Neural cell (in vitro differentiated cells): ENCODE measurements at regions not wholly inside any gene's neighbourhood (a gene's known extent, or its start where the extent isn't known, plus 50 kb on each side); places are given as distances from the start of the nearest gene placed in this dataset.

ENCODE experiments used
- H2AFZ ChIP-seq: fragments of 200-600, 300-800 bp; sonication (generic), shearing (Covaris generic); 2 replicates; pipeline ENCODE4 v1.6.0; 2014; ENCODE audit warnings: low read depth, mild to moderate bottlenecking, antibody characterized with exemption, low read length, moderate library complexity
- H3F3A ChIP-seq: fragments of 200-600 bp; shearing (Covaris generic); 2 replicates; pipeline ENCODE4 v1.6.1; 2016; ENCODE audit warnings: mild to moderate bottlenecking, moderate library complexity, mixed read lengths, antibody characterized with exemption, low read length; ENCODE audit not compliant: insufficient read depth, poor library complexity, severe bottlenecking
- H3K27ac ChIP-seq: fragments of 200-600, 300-800 bp; sonication (generic), shearing (Covaris generic); 2 replicates; pipeline ENCODE4 v1.5.1; 2014; ENCODE audit warnings: mild to moderate bottlenecking, low read length, moderate library complexity
- H3K27me3 ChIP-seq: fragments of 300-800, 200-600 bp; sonication (generic), shearing (Covaris generic); 2 replicates; pipeline ENCODE4 v1.6.0; 2014; ENCODE audit warnings: mild to moderate bottlenecking, low read depth, low read length, moderate library complexity; ENCODE audit not compliant: insufficient read depth
- H3K36me3 ChIP-seq: fragments of 300-800, 200-600 bp; sonication (generic), shearing (Covaris generic); 2 replicates; pipeline ENCODE4 v1.5.1; 2014; ENCODE audit warnings: mild to moderate bottlenecking, antibody characterized with exemption, low read length, moderate library complexity; ENCODE audit not compliant: insufficient read depth
- H3K4me2 ChIP-seq: fragments of 300-800, 200-600 bp; sonication (generic), shearing (Covaris generic); 2 replicates; pipeline ENCODE4 v1.6.0; 2014; ENCODE audit warnings: mild to moderate bottlenecking, low read length
- H3K4me3 ChIP-seq: fragments of 300-800, 200-600 bp; sonication (generic), shearing (Covaris generic); 2 replicates; pipeline ENCODE4 v1.5.1; 2014; ENCODE audit warnings: mild to moderate bottlenecking, low read length, moderate library complexity
- H3K79me2 ChIP-seq: fragments of 200-600 bp; shearing (Covaris generic); replicated peaks from 2 replicates; pipeline ENCODE4 v1.6.0; 2014; ENCODE audit warnings: mild to moderate bottlenecking, low read length, moderate library complexity; ENCODE audit not compliant: insufficient read depth
- H3K9ac ChIP-seq: fragments of 300-800, 200-600 bp; sonication (generic), shearing (Covaris generic); 2 replicates; pipeline ENCODE4 v1.6.1; 2016; ENCODE audit warnings: mild to moderate bottlenecking, low read length, mixed read lengths
- H3K9me2 ChIP-seq: fragments of 200-600 bp; shearing (Covaris generic); 2 replicates; pipeline ENCODE4 v1.6.1; 2016; ENCODE audit warnings: mild to moderate bottlenecking, low read length, mixed read lengths; ENCODE audit not compliant: insufficient read depth
- H3K9me3 ChIP-seq: fragments of 200-600, 300-800 bp; sonication (generic), shearing (Covaris generic); 2 replicates; pipeline ENCODE4 v1.6.1; 2016; ENCODE audit warnings: mild to moderate bottlenecking, mixed run types, low read length, moderate library complexity, mixed read lengths
- H4K20me1 ChIP-seq: fragments of 200-600 bp; shearing (Covaris generic); 2 replicates; pipeline ENCODE4 v1.6.1; 2016; ENCODE audit warnings: mild to moderate bottlenecking, mixed run types; ENCODE audit not compliant: insufficient read depth
- CTCF ChIP-seq: fragments of 450-650 bp; IDR thresholded peaks from 2 replicates; pipeline ENCODE4 v1.5.1; 2014; ENCODE audit warnings: antibody characterized with exemption, mild to moderate bottlenecking, moderate library complexity; ENCODE audit not compliant: poor library complexity, severe bottlenecking
- EP300 ChIP-seq: fragments of 450-650 bp; conservative IDR thresholded peaks from 2 replicates; pipeline ENCODE4 v1.6.1; 2014; ENCODE audit warnings: antibody characterized with exemption, mild to moderate bottlenecking, moderate library complexity; ENCODE audit not compliant: poor library complexity, severe bottlenecking
- EZH2 ChIP-seq: fragments of 200-600, 300-800 bp; shearing (Covaris generic), sonication (generic); IDR thresholded peaks from 2 replicates; pipeline ENCODE4 v1.6.1; 2014; ENCODE audit warnings: antibody characterized with exemption, low read length, borderline replicate concordance, mild to moderate bottlenecking; ENCODE audit not compliant: insufficient read depth, poor library complexity, severe bottlenecking
- MXI1 ChIP-seq: fragments of 450-650 bp; conservative IDR thresholded peaks from 2 replicates; pipeline ENCODE4 v1.6.1; 2014; ENCODE audit warnings: antibody characterized with exemption, mild to moderate bottlenecking; ENCODE audit not compliant: poor library complexity, severe bottlenecking
- POLR2AphosphoS5 ChIP-seq: IDR thresholded peaks from 2 replicates; pipeline ENCODE4 v1.6.1; 2012
- RAD21 ChIP-seq: fragments of 450-650 bp; conservative IDR thresholded peaks from 2 replicates; pipeline ENCODE4 v1.6.1; 2014; ENCODE audit warnings: antibody characterized with exemption, mild to moderate bottlenecking, moderate library complexity
- REST ChIP-seq: IDR thresholded peaks from 2 replicates; pipeline ENCODE4 v1.6.1; 2012; ENCODE audit warnings: borderline replicate concordance
- SMC3 ChIP-seq: fragments of 450-650 bp; conservative IDR thresholded peaks from 2 replicates; pipeline ENCODE4 v1.6.1; 2014; ENCODE audit warnings: antibody characterized with exemption, mild to moderate bottlenecking, moderate library complexity; ENCODE audit not compliant: poor library complexity
- TAF1 ChIP-seq: IDR thresholded peaks from 2 replicates; pipeline ENCODE4 v1.6.1; 2012; ENCODE audit warnings: low read depth

GRCh38 chr14:80419345-80419744 lies 208.0 kb upstream of the DIO2 start:
- Histone ChIP-seq H3K4me2 (no peak overlapping the region), H2AFZ (no peak overlapping the region), H3K9me3 (no peaks in the 10 kb centered on the region), H3K9me2 (no peaks in the 10 kb centered on the region), H3F3A (no peaks in the 10 kb centered on the region), H3K79me2 (no peaks in the 10 kb centered on the region), H3K27me3 (no peaks in the 10 kb centered on the region), H3K27ac (no peak overlapping the region), H4K20me1 (no peaks in the 10 kb centered on the region), H3K4me3 (no peak overlapping the region), H3K36me3 (no peaks in the 10 kb centered on the region), H3K9ac (no peak overlapping the region)
- TF ChIP-seq EZH2 (no peak), MXI1 (no peak), REST (no peak), POLR2AphosphoS5 (no peak), SMC3 (no peak), RAD21 (no peak), EP300 (no peak), TAF1 (no peak), CTCF (no peak)

GRCh38 chr14:80415636-80416035 lies 204.3 kb upstream of the DIO2 start:
- no peak overlapping the region for H3K4me2 ChIP-seq
- H3K9me3 ChIP-seq = no peaks in the 10 kb centered on the region
- no peak overlapping the region for H3K4me3 ChIP-seq
- H3K36me3 ChIP-seq = no peaks in the 10 kb centered on the region
- H3K9ac ChIP-seq = no peak overlapping the region
- no peaks in the 10 kb centered on the region for H3K79me2 ChIP-seq
- H4K20me1 ChIP-seq = no peaks in the 10 kb centered on the region
- no peaks in the 10 kb centered on the region for H3K27me3 ChIP-seq
- no peak for TF ChIP-seq POLR2AphosphoS5
- no peak for TF ChIP-seq EZH2
- no peak for TF ChIP-seq TAF1
- no peak for TF ChIP-seq REST
- TF ChIP-seq CTCF = no peak
- TF ChIP-seq SMC3 = no peak
- TF ChIP-seq EP300 = no peak
- no peak for TF ChIP-seq RAD21
- no peak for TF ChIP-seq MXI1
- no peak overlapping the region for H3K27ac ChIP-seq
- H3K9me2 ChIP-seq = no peaks in the 10 kb centered on the region
- H2AFZ ChIP-seq = no peak overlapping the region
- H3F3A ChIP-seq = no peaks in the 10 kb centered on the region
